MG63 (cell line): ENCODE measurements at regions not wholly inside any gene's neighbourhood (a gene's known extent, or its start where the extent isn't known, plus 50 kb on each side); places are given as distances from the start of the nearest gene placed in this dataset.
A peak's percentile ranks its signal among the peaks of the same experiment; 100 is the strongest.

Experiments used
- DNase-seq: peaks from one replicate; pipeline ENCODE4 v3.0.0-alpha.2; 2020
- H3K27me3 ChIP-seq: fragments of 250-450 bp; sonication (Bioruptor Pico); 2 replicates; pipeline ENCODE4 v1.5.1; 2020; ENCODE audit warnings: mild to moderate bottlenecking, moderate library complexity
- H3K36me3 ChIP-seq: fragments of 250-450 bp; sonication (Bioruptor Pico); 2 replicates; pipeline ENCODE4 v1.5.1; 2020; ENCODE audit warnings: mild to moderate bottlenecking, moderate library complexity
- H3K4me3 ChIP-seq: fragments of 250-450 bp; sonication (Bioruptor Pico); 2 replicates; pipeline ENCODE4 v1.5.1; 2020; ENCODE audit warnings: mild to moderate bottlenecking, moderate library complexity
- H3K9me3 ChIP-seq: fragments of 250-450 bp; sonication (Bioruptor Pico); 2 replicates; pipeline ENCODE4 v1.5.1; 2020; ENCODE audit warnings: mild to moderate bottlenecking, moderate library complexity

DNA sequence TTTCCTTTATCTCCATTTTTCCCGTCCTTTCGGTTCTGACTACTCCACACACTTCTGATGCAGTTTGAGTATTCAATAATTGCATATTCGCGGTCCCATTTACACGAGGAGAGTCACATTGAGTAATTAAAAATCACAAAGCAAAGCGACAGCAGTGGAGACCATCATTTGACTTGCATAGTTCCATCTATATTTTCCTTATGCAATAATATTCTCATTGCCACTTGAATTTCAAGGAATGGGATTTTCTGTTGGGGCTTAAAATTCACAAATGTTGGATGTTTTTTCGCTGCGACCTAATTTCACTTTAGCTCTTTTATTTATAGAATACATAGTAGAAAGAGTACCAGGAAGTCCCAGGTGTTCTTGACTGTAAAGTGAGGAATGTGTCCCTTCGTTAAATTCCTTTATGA is 186.8 kb downstream of the ZEB2 start:
- Histone ChIP-seq H3K4me3 (peak overlapping the region; percentile 52), H3K36me3 (no peaks in the 10 kb centered on the region), H3K27me3 (no peaks in the 10 kb centered on the region), H3K9me3 (peaks cover 5% of the 10 kb centered on the region; the same call in 1 of the 2 replicates)
- DNase-seq = no peak

DNA sequence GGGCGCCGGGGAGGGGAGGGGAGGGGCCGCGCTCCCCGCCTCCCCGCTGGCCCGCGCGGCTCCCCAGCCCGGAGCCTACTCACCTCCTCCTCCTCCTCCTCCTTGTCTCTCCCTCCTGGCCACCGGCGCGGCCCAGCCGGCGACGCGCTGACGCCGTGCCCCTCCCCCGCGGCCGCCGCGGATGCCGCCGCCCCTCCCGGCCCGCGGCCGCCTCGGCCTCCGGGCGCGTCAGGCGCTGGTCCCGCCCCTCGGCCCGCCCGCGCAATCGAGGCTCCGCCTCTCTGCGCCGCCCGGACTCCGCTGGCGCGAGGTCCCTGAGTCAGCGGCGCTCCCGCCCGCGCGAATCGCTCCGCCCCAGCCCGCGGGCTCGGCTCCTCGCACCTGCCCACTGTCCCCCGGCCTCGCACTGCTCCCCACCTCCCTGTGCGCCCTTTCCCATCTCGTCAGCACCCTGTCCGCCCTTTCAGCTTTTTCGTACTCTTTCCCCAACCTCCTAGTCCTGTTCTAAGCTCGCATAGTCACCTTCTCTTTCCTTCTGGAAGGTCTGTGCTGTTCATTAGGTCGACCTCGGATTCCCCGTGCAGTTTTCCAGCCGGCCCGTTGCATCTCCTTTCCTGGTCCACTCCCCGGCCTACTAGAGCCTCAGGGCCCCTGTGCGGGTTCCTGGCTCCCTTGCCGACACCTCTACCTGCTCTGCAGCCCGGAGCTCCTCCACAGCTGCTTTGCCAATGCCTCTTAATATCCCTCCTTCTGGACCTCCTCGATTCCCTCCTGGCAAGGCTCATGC is 187.4 kb downstream of the ZEB2 start:
- peak overlapping the region; percentile 73 for H3K4me3 ChIP-seq
- no peaks in the 10 kb centered on the region for H3K27me3 ChIP-seq
- H3K36me3 ChIP-seq = no peaks in the 10 kb centered on the region
- DNase-seq = peak; percentile 88
- peaks cover 5% of the 10 kb centered on the region; the same call in 1 of the 2 replicates for H3K9me3 ChIP-seq

DNA sequence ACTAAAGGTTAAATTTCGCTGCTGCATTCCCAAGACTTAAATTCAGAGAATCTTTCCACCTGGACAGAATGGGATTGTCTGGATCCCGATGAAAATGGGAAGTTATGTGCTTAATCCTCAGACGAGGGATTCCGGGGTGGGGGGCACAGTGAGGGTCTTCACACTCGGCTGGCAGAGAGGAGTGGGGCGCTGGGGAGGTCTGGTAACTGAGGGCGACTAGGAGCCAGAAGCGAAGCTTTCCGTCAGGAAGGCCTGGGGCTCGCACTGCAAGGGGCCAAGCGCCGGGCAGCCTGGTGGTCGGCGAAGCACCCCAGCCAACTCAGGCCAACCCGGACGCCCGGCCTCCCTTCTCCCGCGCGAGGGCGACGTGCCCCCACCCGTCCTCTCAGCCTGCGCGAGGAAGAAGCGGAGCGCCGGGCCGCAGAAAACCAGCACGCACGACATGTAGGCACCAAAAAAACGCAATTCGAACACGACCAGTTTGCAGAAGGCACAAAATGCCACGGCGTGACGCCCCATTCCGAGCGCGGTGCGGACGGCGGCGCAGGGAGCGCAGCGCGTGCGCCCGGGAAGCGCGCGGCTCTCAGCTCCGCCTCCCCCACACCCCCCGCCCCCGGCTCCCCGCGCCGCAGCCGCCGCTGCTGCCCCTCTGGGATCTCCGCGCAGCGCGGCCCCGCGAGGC is 188.1 kb downstream of the ZEB2 start:
- Histone ChIP-seq H3K36me3 (no peaks in the 10 kb centered on the region), H3K4me3 (peak overlapping the region; percentile 73), H3K27me3 (no peaks in the 10 kb centered on the region), H3K9me3 (peaks cover 5% of the 10 kb centered on the region; the same call in 1 of the 2 replicates)
- DNase-seq = no peak

DNA sequence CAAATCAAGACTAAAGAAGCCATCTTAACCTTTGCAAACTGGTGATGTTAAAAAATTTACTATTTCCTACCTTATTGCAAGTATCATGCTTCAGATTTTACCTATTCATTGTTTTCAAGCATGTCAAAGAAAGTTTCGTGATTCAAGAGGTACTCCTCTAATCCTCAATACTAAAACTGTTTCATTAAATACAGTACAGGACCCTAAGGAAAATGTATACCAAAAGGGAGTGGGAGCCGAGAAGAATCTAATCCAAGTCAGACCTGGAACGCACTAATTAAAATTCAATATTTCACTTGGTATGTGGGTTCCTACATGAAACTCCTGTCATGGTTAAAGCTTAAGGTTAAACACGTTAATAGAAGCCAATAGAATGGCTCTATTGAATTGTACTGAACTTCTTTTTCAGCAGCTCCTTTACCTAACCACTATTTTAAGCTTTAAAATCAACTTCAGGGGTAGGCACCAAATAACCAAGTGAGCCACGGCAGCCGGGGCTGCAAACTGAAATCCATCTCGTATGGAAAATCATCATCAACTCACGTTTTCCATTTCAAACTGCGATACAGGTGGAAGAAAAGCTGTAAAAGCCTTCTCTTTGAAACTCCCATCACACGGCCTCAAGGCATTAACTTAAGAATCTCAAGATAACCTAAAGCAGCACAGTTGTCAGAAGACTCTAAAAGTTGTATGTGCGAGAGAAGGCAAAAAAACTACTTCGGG is 188.8 kb downstream of the ZEB2 start:
- no peaks in the 10 kb centered on the region for H3K27me3 ChIP-seq
- H3K9me3 ChIP-seq = peaks cover 5% of the 10 kb centered on the region; the same call in 1 of the 2 replicates
- peak overlapping the region; percentile 73 for H3K4me3 ChIP-seq
- no peak for DNase-seq
- H3K36me3 ChIP-seq = no peaks in the 10 kb centered on the region

DNA sequence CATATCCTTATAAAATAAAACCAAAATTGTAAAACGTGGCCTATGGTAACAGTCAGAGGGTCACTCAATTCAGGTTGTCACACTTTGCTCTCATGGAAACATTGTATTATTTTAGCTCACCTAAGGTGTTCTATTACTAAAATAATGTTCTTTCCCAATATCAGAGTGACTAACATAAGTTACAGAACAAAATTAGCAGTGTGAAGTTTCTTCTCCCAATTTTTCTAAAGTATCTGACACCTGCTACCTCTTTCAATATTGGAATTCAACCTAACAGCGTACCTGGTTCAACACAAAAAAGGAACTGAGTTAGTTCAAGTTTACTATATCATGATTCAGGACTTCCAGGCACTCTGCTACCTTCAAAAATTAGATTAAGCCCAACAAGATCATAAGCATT is 190.4 kb downstream of the ZEB2 start:
- H3K9me3 ChIP-seq = peaks cover 5% of the 10 kb centered on the region; the same call in 1 of the 2 replicates
- DNase-seq = no peak
- H3K4me3 ChIP-seq = no peak overlapping the region
- no peaks in the 10 kb centered on the region for H3K27me3 ChIP-seq
- no peaks in the 10 kb centered on the region for H3K36me3 ChIP-seq

DNA sequence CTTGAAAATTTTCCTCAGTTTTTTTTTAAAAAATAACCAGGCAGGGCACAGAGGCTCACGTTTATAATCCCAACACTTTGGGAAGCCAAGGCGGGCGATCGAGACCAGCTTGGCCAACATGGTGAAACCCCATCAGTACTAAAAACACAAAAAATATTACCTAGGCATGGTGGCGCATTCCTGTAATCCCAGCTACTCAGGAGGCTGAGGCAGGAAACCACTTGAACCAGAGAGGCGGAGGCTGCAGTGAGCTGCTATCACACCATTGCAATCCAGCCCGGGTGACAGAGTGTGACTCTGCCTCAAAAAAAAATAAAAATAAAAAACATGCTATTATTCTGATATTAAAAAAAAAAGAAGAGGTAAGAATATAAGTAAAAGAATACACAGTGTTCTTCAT is 191.0 kb downstream of the ZEB2 start:
- Histone ChIP-seq H3K4me3 (no peak overlapping the region), H3K36me3 (no peaks in the 10 kb centered on the region; the same call in 1 of the 2 replicates), H3K27me3 (no peaks in the 10 kb centered on the region), H3K9me3 (peaks cover 5% of the 10 kb centered on the region; the same call in 1 of the 2 replicates)
- no peak for DNase-seq

DNA sequence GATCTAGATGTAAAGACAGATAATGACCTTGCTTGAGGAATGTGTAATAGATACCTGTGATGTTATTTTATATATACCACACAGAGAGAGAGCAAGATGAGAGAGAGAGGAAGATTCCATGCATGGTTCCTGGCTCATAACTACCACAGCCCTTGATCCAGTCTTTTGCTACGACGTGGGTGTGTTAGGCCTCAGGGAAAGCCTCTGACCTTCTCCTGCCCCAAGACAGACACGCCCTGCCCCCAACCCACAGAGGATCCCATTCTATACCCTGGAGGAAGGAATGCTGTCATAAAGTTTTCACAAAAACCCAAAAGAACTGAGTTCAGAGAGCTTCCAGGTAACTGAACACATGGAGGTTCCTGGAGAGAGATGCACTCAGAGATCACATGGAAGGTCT is 193.1 kb downstream of the ZEB2 start:
- Histone ChIP-seq H3K9me3 (peaks cover 12% of the 10 kb centered on the region; the same call in 1 of the 2 replicates), H3K36me3 (no peaks in the 10 kb centered on the region; the same call in 1 of the 2 replicates), H3K27me3 (no peaks in the 10 kb centered on the region), H3K4me3 (no peak overlapping the region)
- no peak for DNase-seq

DNA sequence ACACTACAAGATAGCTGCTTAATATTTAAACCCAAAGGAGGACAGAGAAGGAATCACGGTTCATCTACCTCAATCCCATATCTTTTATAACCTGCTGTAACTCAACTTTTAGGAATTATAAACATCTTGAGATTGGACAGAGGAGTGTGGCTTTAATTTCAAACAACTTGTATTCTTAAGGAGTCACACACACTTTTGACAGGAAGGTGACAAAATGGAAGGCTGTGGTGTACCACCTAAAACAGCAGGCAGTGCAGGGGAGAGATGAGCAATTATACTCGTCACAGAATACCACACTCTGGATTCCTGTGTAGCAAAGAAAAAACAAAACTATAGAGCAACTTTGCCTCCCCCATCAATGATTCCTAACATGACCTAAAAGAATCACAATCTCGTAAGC is 194.8 kb downstream of the ZEB2 start:
- Histone ChIP-seq H3K4me3 (no peak overlapping the region), H3K27me3 (no peaks in the 10 kb centered on the region), H3K36me3 (peaks cover 4% of the 10 kb centered on the region; the same call in 1 of the 2 replicates), H3K9me3 (peaks cover 12% of the 10 kb centered on the region; the same call in 1 of the 2 replicates)
- no peak for DNase-seq

DNA sequence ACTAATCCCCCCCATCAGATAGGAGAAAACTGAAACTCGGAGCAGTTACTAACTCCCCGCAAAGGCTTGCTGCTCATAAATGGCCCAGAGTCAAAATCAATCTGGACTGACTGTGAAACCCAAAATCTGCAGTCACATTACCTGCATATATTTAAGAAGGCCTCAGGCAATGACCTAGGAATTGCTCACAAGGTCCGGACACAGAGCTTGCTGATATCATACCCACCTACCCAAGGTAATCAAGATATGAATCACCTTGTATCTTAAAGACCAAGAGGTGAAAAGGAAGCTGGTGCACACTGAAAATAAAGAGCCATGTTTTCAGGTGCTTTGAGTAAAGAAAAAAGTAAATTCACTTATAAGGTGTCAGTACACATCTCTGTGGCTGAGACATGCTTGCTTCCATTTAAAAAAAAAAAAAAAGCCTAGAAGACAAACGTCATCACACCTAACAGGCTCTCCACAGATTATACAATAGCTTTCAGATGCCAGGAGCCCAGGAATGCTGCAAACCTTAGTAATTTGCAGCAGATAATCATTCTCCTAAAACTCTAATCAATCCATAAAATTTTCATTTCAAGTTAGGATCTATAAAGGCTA is 195.4 kb downstream of the ZEB2 start:
- Histone ChIP-seq H3K9me3 (peaks cover 10% of the 10 kb centered on the region; the same call in 1 of the 2 replicates), H3K27me3 (no peaks in the 10 kb centered on the region), H3K4me3 (no peak overlapping the region), H3K36me3 (peaks cover 4% of the 10 kb centered on the region; the same call in 1 of the 2 replicates)
- DNase-seq = no peak

DNA sequence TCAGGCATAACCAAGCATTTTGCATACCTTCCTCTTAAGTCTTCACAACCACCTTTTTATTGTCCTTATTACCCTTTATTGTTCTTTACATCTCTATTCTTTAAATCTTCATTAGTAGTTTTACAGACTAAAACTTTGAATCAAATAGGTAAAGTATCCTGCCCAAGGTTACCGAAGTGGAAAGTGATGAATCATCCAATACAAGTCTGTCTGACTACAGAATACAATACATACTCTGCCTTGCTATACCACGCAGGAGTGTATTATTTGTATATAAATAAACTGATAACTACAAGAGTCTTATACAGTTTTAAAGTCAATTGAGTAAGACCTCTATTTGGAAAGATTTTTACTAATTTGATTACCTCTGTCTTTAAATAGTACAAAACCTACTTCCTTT is 196.0 kb downstream of the ZEB2 start:
- peaks cover 4% of the 10 kb centered on the region; the same call in 1 of the 2 replicates for H3K36me3 ChIP-seq
- no peak for DNase-seq

DNA sequence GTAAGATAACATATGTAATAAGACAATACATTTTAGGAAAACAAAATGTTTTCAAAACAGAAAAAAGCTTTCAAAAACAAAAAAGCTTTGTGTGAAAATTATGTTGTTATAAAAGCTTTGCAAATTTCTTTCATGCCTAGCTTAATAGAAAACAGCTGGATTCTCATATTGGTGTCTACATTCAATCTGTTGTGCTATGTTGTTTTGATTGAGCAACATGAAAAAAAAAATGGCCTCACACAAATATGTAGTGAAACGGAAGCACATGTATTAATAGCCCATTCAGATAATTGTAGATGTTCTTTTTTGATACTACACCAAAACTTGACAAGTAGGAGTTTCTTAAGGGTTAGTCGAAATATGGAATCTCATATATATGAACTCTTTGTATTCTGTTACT is 197.5 kb downstream of the ZEB2 start:
- H3K4me3 ChIP-seq = no peak overlapping the region
- no peak for DNase-seq
- H3K36me3 ChIP-seq = peaks cover 4% of the 10 kb centered on the region
- no peaks in the 10 kb centered on the region for H3K27me3 ChIP-seq
- H3K9me3 ChIP-seq = peaks cover 6% of the 10 kb centered on the region

More for the DNA sequence above, 196.0 kb downstream of the ZEB2 start:
- no peaks in the 10 kb centered on the region for H3K27me3 ChIP-seq
- H3K9me3 ChIP-seq = peaks cover 6% of the 10 kb centered on the region
- H3K4me3 ChIP-seq = no peak overlapping the region

DNA sequence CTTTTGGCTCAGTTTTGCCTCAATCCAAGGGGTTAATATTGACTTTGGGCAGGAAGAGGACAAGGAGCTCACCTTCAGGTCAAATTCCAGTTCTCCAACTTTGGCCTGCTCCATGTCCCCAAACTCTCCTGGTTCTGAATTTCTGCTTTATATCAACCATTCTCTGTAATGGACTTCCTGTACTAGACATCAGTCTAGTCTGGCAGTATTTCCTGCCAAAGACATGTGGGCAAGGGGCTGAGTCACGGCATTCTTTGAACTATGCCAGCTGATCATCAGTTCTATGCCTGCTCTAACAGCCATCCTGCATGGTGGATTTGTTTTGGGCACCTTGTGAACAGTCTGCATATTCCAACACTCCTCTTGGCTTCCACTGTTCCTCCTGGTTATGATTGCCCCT is 199.4 kb downstream of the ZEB2 start:
- Histone ChIP-seq H3K36me3 (peaks cover 4% of the 10 kb centered on the region), H3K27me3 (no peaks in the 10 kb centered on the region), H3K9me3 (peaks cover 6% of the 10 kb centered on the region), H3K4me3 (no peak overlapping the region)
- DNase-seq = peak; percentile 82

DNA sequence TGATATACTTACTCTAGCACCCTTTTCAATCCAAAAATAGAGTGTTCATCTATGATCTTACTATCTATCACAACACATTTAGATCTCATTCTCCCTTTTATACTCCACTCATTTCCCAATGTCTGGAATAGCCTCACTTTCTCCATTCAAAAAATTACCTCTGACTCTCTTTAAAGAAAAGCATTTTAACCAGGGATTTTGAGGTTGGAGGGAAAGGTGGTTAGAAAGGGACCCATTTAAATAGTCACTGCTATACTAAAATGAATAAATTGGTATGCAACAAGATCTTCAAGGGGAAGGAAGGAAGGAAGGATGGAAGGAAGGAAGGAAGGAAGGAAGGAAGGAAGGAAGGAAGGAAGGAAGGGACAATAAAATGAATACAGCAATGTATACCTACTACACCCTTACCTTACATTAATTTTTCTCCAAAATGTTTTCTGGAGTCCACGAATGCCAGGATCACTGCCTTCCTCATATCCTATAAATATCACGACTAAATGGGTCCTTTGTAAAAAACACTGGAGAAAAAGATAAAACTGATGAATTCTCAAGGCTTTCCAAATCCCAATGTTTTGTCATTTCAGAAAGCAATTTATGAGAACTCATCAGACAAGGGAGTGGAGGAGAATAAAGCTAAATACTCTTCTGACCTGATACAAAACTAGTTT is 202.7 kb downstream of the ZEB2 start:
- no peak for DNase-seq
- H3K9me3 ChIP-seq = peaks cover 3% of the 10 kb centered on the region
- H3K27me3 ChIP-seq = no peaks in the 10 kb centered on the region
- peaks cover 4% of the 10 kb centered on the region; the same call in 1 of the 2 replicates for H3K36me3 ChIP-seq
- H3K4me3 ChIP-seq = no peak overlapping the region

DNA sequence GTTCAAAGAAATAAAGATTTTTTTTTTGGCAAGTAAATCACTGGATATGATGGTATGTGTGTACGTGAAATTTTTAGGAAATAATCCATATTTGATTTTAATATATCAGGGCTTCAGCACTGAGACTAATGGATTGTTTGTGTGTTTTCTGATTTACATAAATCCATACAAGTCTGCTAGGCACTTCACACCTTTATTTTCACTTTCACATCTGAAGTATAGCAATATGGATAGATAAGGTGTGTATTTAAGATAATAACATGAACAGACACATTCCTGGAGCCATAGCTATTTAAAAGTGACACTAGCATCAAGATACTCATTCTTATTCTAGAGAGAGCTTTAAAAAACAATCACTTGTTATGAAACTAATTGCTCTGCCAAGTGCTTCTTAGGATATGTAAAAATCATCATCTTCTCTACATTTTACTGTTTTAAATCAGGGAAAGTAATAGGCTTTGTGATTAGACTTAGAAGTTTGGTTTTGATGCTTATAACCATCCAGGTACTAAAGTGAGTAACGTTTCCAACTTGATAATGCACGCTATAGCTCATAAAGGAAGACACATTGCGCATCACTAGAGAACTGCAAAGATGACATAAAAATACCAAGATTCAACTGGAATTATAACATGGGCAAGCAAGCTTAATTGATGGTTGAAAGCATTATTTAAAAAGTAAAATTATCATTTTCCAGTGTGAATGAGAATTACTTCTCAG is 208.9 kb downstream of the ZEB2 start:
- no peak overlapping the region for H3K4me3 ChIP-seq
- H3K9me3 ChIP-seq = peaks cover 3% of the 10 kb centered on the region
- no peaks in the 10 kb centered on the region for H3K27me3 ChIP-seq
- DNase-seq = no peak
- no peaks in the 10 kb centered on the region for H3K36me3 ChIP-seq

DNA sequence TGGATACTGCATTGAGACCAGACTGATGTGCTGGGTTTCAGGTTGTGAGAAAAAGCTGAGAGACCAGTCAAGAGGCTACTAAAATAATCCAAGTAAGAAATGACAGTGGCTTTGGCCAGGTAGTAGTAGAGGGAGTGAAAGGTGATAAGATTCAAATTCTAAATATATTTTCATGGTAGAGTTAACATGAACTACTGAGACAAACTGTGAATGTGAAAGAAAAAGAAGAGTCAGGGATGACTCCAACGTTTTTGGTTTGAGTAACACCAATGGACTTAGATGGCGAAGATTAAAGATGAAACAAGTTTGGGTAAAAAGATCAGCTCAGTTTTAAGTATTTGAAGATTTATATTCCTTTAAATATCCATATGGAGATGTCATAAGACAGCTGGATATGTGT is 209.4 kb downstream of the ZEB2 start:
- DNase-seq = no peak
- H3K36me3 ChIP-seq = no peaks in the 10 kb centered on the region
- no peaks in the 10 kb centered on the region for H3K27me3 ChIP-seq
- peaks cover 3% of the 10 kb centered on the region for H3K9me3 ChIP-seq
- H3K4me3 ChIP-seq = no peak overlapping the region

DNA sequence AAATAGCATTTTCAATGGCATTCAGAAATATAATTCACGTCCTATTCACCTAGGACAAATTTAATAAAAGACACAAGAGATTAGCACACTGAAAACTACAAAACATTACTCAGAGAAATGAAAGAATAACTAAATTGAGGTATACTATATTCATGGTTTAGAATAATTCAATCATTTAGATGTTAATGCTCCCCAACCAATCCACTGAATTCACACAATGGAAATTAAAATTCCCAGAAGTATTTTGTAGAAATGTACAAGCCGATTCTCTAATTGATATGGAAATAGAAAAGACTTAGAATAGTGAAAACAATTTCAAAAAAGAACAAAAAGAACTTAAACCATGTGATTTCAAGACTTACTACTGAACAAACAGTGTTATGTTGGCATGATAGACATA is 212.2 kb downstream of the ZEB2 start:
- H3K4me3 ChIP-seq = no peak overlapping the region

More for the DNA sequence above, 212.2 kb downstream of the ZEB2 start:
- no peak for DNase-seq
- Histone ChIP-seq H3K36me3 (no peaks in the 10 kb centered on the region), H3K27me3 (no peaks in the 10 kb centered on the region), H3K9me3 (peaks cover 3% of the 10 kb centered on the region)
